A673 (cell line): ENCODE measurements at regions not wholly inside any gene's neighbourhood (a gene's known extent, or its start where the extent isn't known, plus 50 kb on each side); places are given as distances from the start of the nearest gene placed in this dataset.

Experiments used
- BruUV-seq: library from RNA; stranded (reverse); fragments of 400-500 nt; replicated peaks from 2 replicates; lab custom pipeline; 2021; lab: Mats Ljungman, UMichigan
- CTCF ChIA-PET: fragments of 300-600 bp; sonication (Branson Sonifier 250); formaldehyde crosslinking; loops from one replicate; lab custom pipeline; 2022; ENCODE audit warnings: antibody characterized with exemption; lab: Charles Lee
- POLR2A ChIA-PET: fragments of 300-600 bp; sonication (Branson Sonifier 250); formaldehyde crosslinking; loops from one replicate; lab custom pipeline; 2022; ENCODE audit warnings: antibody characterized with exemption; ENCODE audit not compliant: low non-redundant PET; lab: Charles Lee
- DNase-seq: peaks from one replicate; pipeline ENCODE4 v3.0.0-alpha.2; 2015; ENCODE audit warnings: low spot score
- H3K27ac ChIP-seq: fragments of 200-600 bp; sonication (generic); 2 replicates; pipeline ENCODE4 v1.5.1; 2016; ENCODE audit warnings: mixed run types, low read depth, mild to moderate bottlenecking, mixed read lengths, antibody characterized with exemption, low read length; ENCODE audit not compliant: poor library complexity, severe bottlenecking
- H3K27me3 ChIP-seq: fragments of 200-600 bp; sonication (generic); replicated peaks from 2 replicates; pipeline ENCODE4 v1.6.1; 2017; ENCODE audit warnings: mixed run types, low read depth, mild to moderate bottlenecking, mixed read lengths, antibody characterized with exemption, low read length; ENCODE audit not compliant: insufficient read depth, poor library complexity
- H3K36me3 ChIP-seq: fragments of 200-600 bp; sonication (generic); 2 replicates; pipeline ENCODE4 v1.6.1; 2016; ENCODE audit warnings: mixed run types, mild to moderate bottlenecking, mixed read lengths, antibody characterized with exemption, low read length; ENCODE audit not compliant: insufficient read depth, poor library complexity, severe bottlenecking
- H3K4me1 ChIP-seq: fragments of 200-600 bp; sonication (generic); 2 replicates; pipeline ENCODE4 v1.6.1; 2017; ENCODE audit warnings: mixed run types, mild to moderate bottlenecking, mixed read lengths, antibody characterized with exemption, low read length; ENCODE audit not compliant: insufficient read depth, poor library complexity, severe bottlenecking
- H3K4me3 ChIP-seq: fragments of 200-600 bp; sonication (generic); 2 replicates; pipeline ENCODE4 v1.5.1; 2016; ENCODE audit warnings: low read depth, mixed run types, mild to moderate bottlenecking, mixed read lengths, low read length; ENCODE audit not compliant: poor library complexity, severe bottlenecking
- H3K9me3 ChIP-seq: fragments of 200-600 bp; sonication (generic); 2 replicates; pipeline ENCODE4 v1.6.1; 2016; ENCODE audit warnings: mixed run types, low read depth, mild to moderate bottlenecking, mixed read lengths, antibody characterized with exemption, low read length; ENCODE audit not compliant: poor library complexity, severe bottlenecking
- CTCF ChIP-seq: fragments of 300-800, 200-600 bp; sonication (generic); conservative IDR thresholded peaks from 2 replicates; pipeline ENCODE4 v1.5.1; 2017; ENCODE audit warnings: low read depth, mild to moderate bottlenecking, antibody characterized with exemption, low read length, moderate library complexity, mixed read lengths
- EZH2 ChIP-seq: fragments of 200-600 bp; sonication (generic); IDR thresholded peaks from 2 replicates; pipeline ENCODE4 v1.6.1; 2017; ENCODE audit warnings: borderline replicate concordance, low read depth, mild to moderate bottlenecking, mixed read lengths, antibody characterized with exemption, low read length; ENCODE audit not compliant: poor library complexity, severe bottlenecking
- intact Hi-C: fragments of 100-400 bp; cut with micrococcal nuclease; formaldehyde crosslinking; loops from one replicate; pipeline ENCODE4 v1.10.0; 2022; ENCODE audit not compliant: unreplicated experiment

- intact Hi-C loops: no loop called here
- peaks cover 5% of the 10 kb centered on the region for H3K4me1 ChIP-seq
- H3K27me3 ChIP-seq: peaks cover 31% of the 10 kb centered on the region
- no peaks in the 10 kb centered on the region for H3K36me3 ChIP-seq
- TF ChIP-seq EZH2: no peak
- no peak for TF ChIP-seq CTCF
- DNase-seq: no peak
- no peak overlapping the region for H3K4me3 ChIP-seq
- BruUV-seq: no TSS peak
- H3K27ac ChIP-seq: no peak overlapping the region
- no peaks in the 10 kb centered on the region for H3K9me3 ChIP-seq
- ChIA-PET POLR2A (no interaction called here), CTCF (no interaction called here)
These were observed 59.2 kb upstream of the B3GAT1 start for GRCh38 chr11:134471087-134471715.

GRCh38 chr11:134470238-134470637 lies 58.2 kb upstream of the B3GAT1 start:
- Histone ChIP-seq H3K27me3 (peaks cover 38% of the 10 kb centered on the region), H3K4me1 (peaks cover 5% of the 10 kb centered on the region), H3K36me3 (no peaks in the 10 kb centered on the region), H3K27ac (no peak overlapping the region), H3K9me3 (no peaks in the 10 kb centered on the region), H3K4me3 (no peak overlapping the region)
- POLR2A ChIA-PET: no interaction called here
- BruUV-seq: no TSS peak
- CTCF ChIA-PET: no interaction called here
- TF ChIP-seq EZH2: no peak
- no peak for TF ChIP-seq CTCF
- intact Hi-C loops: no loop called here
- no peak for DNase-seq

- TF ChIP-seq CTCF (no peak), EZH2 (no peak)
- Histone ChIP-seq H3K4me3 (no peak overlapping the region), H3K9me3 (no peaks in the 10 kb centered on the region), H3K27ac (no peak overlapping the region), H3K4me1 (peaks cover 5% of the 10 kb centered on the region), H3K36me3 (no peaks in the 10 kb centered on the region), H3K27me3 (peaks cover 41% of the 10 kb centered on the region)
- ChIA-PET CTCF (no interaction called here), POLR2A (no interaction called here)
- no TSS peak for BruUV-seq
- intact Hi-C loops: loop anchor here (5.0 kb wide), 1 partner anchor 57 kb away; the partner anchor contains the start of gene B3GAT1
- peak; percentile 16 for DNase-seq
These were observed 57.6 kb upstream of the B3GAT1 start for GRCh38 chr11:134469627-134470026.
